Smooth muscle cell (in vitro differentiated cells): ENCODE measurements at regions not wholly inside any gene's neighbourhood (a gene's known extent, or its start where the extent isn't known, plus 50 kb on each side); places are given as distances from the start of the nearest gene placed in this dataset.

ENCODE experiments used
- DNase-seq: peaks from one replicate; lab custom pipeline; 2025; ENCODE audit not compliant: unreplicated experiment; lab: John Stamatoyannopoulos, UW
- H2AFZ ChIP-seq: fragments of 200-600 bp; sonication (generic); 2 replicates; pipeline ENCODE4 v1.6.0; 2016; ENCODE audit warnings: antibody characterized with exemption, low read depth, mild to moderate bottlenecking
- H3F3A ChIP-seq: fragments of 200-600 bp; sonication (generic); 2 replicates; pipeline ENCODE4 v1.6.0; 2017; ENCODE audit warnings: antibody characterized with exemption, low read depth
- H3K27ac ChIP-seq: fragments of 200-600 bp; sonication (generic); 2 replicates; pipeline ENCODE4 v1.5.1; 2016; ENCODE audit warnings: low read depth, mild to moderate bottlenecking
- H3K27me3 ChIP-seq: fragments of 200-600 bp; sonication (generic); 2 replicates; pipeline ENCODE4 v1.6.1; 2016; ENCODE audit warnings: low read depth, mild to moderate bottlenecking
- H3K36me3 ChIP-seq: fragments of 200-600 bp; sonication (generic); 2 replicates; pipeline ENCODE4 v1.5.1; 2016; ENCODE audit warnings: low read depth
- H3K4me1 ChIP-seq: fragments of 200-600 bp; sonication (generic); 2 replicates; pipeline ENCODE4 v1.5.1; 2016; ENCODE audit warnings: low read depth
- H3K4me2 ChIP-seq: fragments of 200-600 bp; sonication (generic); 2 replicates; pipeline ENCODE4 v1.6.0; 2016; ENCODE audit warnings: mild to moderate bottlenecking
- H3K4me3 ChIP-seq: fragments of 200-600 bp; sonication (generic); 2 replicates; pipeline ENCODE4 v1.5.1; 2016; ENCODE audit warnings: mild to moderate bottlenecking
- H3K79me2 ChIP-seq: fragments of 200-600 bp; sonication (generic); 2 replicates; pipeline ENCODE4 v1.6.0; 2016; ENCODE audit warnings: low read depth, mild to moderate bottlenecking
- H3K9ac ChIP-seq: fragments of 200-600 bp; sonication (generic); 2 replicates; pipeline ENCODE4 v1.6.0; 2016; ENCODE audit warnings: low read depth
- H3K9me3 ChIP-seq: fragments of 200-600 bp; sonication (generic); replicated peaks from 2 replicates; pipeline ENCODE4 v1.5.1; 2016; ENCODE audit warnings: low read depth
- H4K20me1 ChIP-seq: fragments of 200-600 bp; sonication (generic); 2 replicates; pipeline ENCODE4 v1.6.0; 2016; ENCODE audit warnings: low read depth
- CTCF ChIP-seq: fragments of 200-600 bp; sonication (generic); IDR thresholded peaks from 2 replicates; pipeline ENCODE4 v1.5.1; 2017; ENCODE audit warnings: borderline replicate concordance, mild to moderate bottlenecking, antibody characterized with exemption; ENCODE audit not compliant: insufficient read depth, poor library complexity, severe bottlenecking
- WGBS: methylation state at CpG from one replicate; pipeline ENCODE4 v1.1.7; 2016; ENCODE audit warnings: low lambda C conversion rate; 5-methylcytosine and 5-hydroxymethylcytosine counted together

DNA sequence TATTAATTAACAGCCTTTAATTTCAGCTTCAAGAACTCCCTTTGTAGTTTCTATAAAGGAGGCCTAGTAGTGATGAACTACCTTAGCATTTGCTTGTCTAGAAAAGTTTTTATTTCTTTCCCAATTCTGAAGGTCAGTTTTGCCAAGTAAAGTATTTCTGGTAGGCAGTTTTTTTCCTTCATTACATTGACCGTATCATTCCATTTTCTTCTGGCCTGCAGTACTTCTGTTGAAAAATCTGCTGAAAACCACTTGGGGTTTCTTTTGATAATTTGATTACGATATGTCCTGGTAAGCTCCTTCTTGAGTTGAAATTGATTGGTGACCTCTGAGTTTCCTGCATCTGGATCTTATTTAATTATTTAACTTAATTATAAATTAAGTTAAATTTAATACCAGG, 691.8 kb downstream of the TSN start:
- Histone ChIP-seq H3K36me3 (no peaks in the 10 kb centered on the region), H3K4me1 (no peaks in the 10 kb centered on the region), H3K27ac (no peak overlapping the region), H3K9ac (no peak overlapping the region), H4K20me1 (no peaks in the 10 kb centered on the region), H3K79me2 (no peaks in the 10 kb centered on the region), H3F3A (no peaks in the 10 kb centered on the region), H3K4me3 (no peak overlapping the region), H3K27me3 (no peaks in the 10 kb centered on the region), H3K9me3 (no peaks in the 10 kb centered on the region), H3K4me2 (no peak overlapping the region), H2AFZ (no peak overlapping the region)
- WGBS = 96% methylated on average over 2 of the region's 2 CpGs
- DNase-seq = no peak
- no peak for TF ChIP-seq CTCF

DNA sequence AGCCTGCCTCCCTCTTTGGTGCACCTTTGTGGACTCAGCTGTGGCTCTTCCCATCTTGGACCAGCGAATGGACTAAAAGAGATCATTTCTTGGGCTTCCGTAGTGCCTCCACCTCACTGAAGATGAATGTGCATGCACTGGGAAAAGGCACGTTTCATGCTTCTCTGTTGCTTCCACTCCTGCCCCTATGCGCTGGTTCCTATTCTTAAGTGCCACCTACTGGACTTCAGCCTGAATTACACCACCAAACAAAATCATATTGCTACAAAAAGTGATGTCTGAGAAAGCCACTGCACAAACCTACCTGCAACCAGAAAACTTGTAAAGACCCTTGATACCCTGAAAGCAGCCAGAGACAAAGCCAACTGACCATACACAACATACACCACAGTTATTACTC, 695.6 kb downstream of the TSN start:
- Histone ChIP-seq H3K9me3 (peaks cover 6% of the 10 kb centered on the region), H3K27ac (no peak overlapping the region), H3K9ac (no peak overlapping the region), H3K27me3 (no peaks in the 10 kb centered on the region), H3K4me2 (no peak overlapping the region), H2AFZ (no peak overlapping the region), H3K4me3 (no peak overlapping the region), H3K79me2 (no peaks in the 10 kb centered on the region), H3F3A (no peaks in the 10 kb centered on the region), H4K20me1 (no peaks in the 10 kb centered on the region), H3K36me3 (no peaks in the 10 kb centered on the region), H3K4me1 (no peaks in the 10 kb centered on the region)
- peak; percentile 37 for TF ChIP-seq CTCF
- no peak for DNase-seq
- 39% methylated on average over 4 of the region's 4 CpGs for WGBS

DNA sequence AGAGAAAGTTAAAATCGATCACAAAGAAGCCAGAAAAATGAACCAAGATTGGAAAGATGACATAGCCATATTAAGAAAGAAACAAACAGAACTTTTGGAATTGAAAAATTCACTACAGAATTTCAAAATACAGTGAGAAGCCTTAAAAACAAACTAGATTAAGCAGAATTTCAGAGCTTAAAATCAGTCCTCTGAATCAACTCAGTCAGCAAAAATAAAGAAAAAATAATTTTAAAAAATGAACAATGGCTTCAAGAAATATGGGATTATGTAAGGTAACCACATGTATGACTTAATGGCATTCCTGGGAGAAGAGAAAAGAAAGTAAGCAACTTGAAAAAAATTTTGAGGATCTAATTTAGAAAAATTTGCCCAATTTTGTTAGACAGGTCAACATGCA, 696.2 kb downstream of the TSN start:
- Histone ChIP-seq H3K27ac (no peak overlapping the region), H3K27me3 (no peaks in the 10 kb centered on the region), H3F3A (no peaks in the 10 kb centered on the region), H3K4me1 (no peaks in the 10 kb centered on the region), H3K79me2 (no peaks in the 10 kb centered on the region), H3K36me3 (no peaks in the 10 kb centered on the region), H4K20me1 (no peaks in the 10 kb centered on the region), H2AFZ (no peak overlapping the region), H3K4me3 (no peak overlapping the region), H3K9me3 (peaks cover 6% of the 10 kb centered on the region), H3K4me2 (no peak overlapping the region), H3K9ac (no peak overlapping the region)
- no peak for DNase-seq
- TF ChIP-seq CTCF = no peak
- 63% methylated on average over 1 of the region's 1 CpG for WGBS

- Histone ChIP-seq H3K9me3 (no peaks in the 10 kb centered on the region), H3K9ac (no peak overlapping the region), H3K36me3 (no peaks in the 10 kb centered on the region), H2AFZ (no peak overlapping the region), H3F3A (no peaks in the 10 kb centered on the region), H3K4me3 (no peak overlapping the region), H3K79me2 (no peaks in the 10 kb centered on the region), H3K27me3 (no peaks in the 10 kb centered on the region), H3K4me1 (no peaks in the 10 kb centered on the region), H3K27ac (no peak overlapping the region), H3K4me2 (no peak overlapping the region), H4K20me1 (no peaks in the 10 kb centered on the region)
- TF ChIP-seq CTCF = no peak
- 47% methylated on average over 5 of the region's 5 CpGs for WGBS
- no peak for DNase-seq
Measured at GRCh38 chr2:122469147-122469546, 713.7 kb downstream of the TSN start.
